ENCODE measurements at regions not wholly inside any gene's neighbourhood (a gene's known extent, or its start where the extent isn't known, plus 50 kb on each side); places are given as distances from the start of the nearest gene placed in this dataset.

DNA sequence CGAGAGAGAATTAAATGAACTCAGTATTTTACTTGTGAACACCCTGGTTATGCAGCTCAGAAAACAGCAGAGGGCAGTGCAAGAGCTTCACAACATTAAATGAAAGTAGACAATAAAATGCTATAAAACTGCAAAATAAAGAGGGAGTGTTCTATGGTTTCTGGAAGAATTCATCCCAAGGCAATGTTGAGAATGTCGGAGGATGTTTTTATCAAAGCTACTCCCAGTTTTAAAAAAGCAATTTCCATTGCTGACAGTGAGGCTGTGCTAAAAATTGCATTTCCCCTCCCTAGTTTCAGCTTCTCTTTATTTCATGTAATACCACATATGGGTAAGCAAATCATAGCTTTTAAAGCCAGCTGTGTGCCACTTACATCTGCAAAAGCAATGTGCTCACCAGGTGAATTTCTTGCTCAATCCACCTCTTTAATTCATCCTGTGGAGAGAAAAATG is 296.8 kb downstream of the RAB38 start:
- no peak for TF ChIP-seq EZH2 (IDR thresholded peaks at IDR 0.05)
- no peak for TF ChIP-seq POLR2AphosphoS5 (IDR thresholded peaks at IDR 0.05; ENCODE audit: borderline replicate concordance, low read depth, low read length)
